GM23338 (cell line): ENCODE measurements at regions not wholly inside any gene's neighbourhood (a gene's known extent, or its start where the extent isn't known, plus 50 kb on each side); places are given as distances from the start of the nearest gene placed in this dataset.

Source experiments
- ATAC-seq: fragments of 200-7000 bp; cut with Tn5 transposase; 3 replicates; pipeline ENCODE4 v1.9.1; 2020
- DNase-seq: peaks from one replicate; pipeline ENCODE4 v3.0.0-alpha.2; 2015; ENCODE audit warnings: low spot score
- H2AFZ ChIP-seq: fragments of 200-600 bp; sonication (generic); 2 replicates; pipeline ENCODE4 v1.8.0; 2016; ENCODE audit warnings: antibody characterized with exemption, mild to moderate bottlenecking, moderate library complexity
- H3F3A ChIP-seq: fragments of 200-600 bp; sonication (generic); replicated peaks from 2 replicates; pipeline ENCODE4 v1.8.0; 2017; ENCODE audit warnings: antibody characterized with exemption, mixed run types, low read depth
- H3K27ac ChIP-seq: fragments of 200-600 bp; sonication (generic); 2 replicates; pipeline ENCODE4 v1.6.1; 2016; ENCODE audit warnings: low read depth
- H3K27me3 ChIP-seq: fragments of 200-600 bp; sonication (generic); 2 replicates; pipeline ENCODE4 v1.8.0; 2016; ENCODE audit warnings: mild to moderate bottlenecking, mixed run types, moderate library complexity; ENCODE audit not compliant: insufficient read depth
- H3K36me3 ChIP-seq: fragments of 200-600 bp; sonication (generic); 2 replicates; pipeline ENCODE4 v1.8.0; 2016; ENCODE audit warnings: mild to moderate bottlenecking; ENCODE audit not compliant: insufficient read depth
- H3K4me1 ChIP-seq: fragments of 200-600 bp; sonication (generic); 2 replicates; pipeline ENCODE4 v1.8.0; 2016; ENCODE audit warnings: mild to moderate bottlenecking, moderate library complexity; ENCODE audit not compliant: insufficient read depth
- H3K4me2 ChIP-seq: fragments of 200-600 bp; sonication (generic); 2 replicates; pipeline ENCODE4 v1.7.1; 2017; ENCODE audit warnings: mixed run types
- H3K4me3 ChIP-seq: fragments of 200-600 bp; sonication (generic); 2 replicates; pipeline ENCODE4 v1.6.1; 2016; ENCODE audit warnings: mixed run types
- H3K79me2 ChIP-seq: fragments of 200-600 bp; sonication (generic); replicated peaks from 2 replicates; pipeline ENCODE4 v1.8.0; 2017; ENCODE audit warnings: mild to moderate bottlenecking; ENCODE audit not compliant: insufficient read depth
- H3K9me2 ChIP-seq: fragments of 200-600 bp; sonication (generic); 2 replicates; pipeline ENCODE4 v1.8.0; 2017; ENCODE audit not compliant: insufficient read depth
- H4K20me1 ChIP-seq: fragments of 200-600 bp; sonication (generic); replicated peaks from 2 replicates; pipeline ENCODE4 v1.8.0; 2017; ENCODE audit warnings: mild to moderate bottlenecking; ENCODE audit not compliant: insufficient read depth
- H3K27ac Mint-ChIP-seq: 2 replicates; pipeline ENCODE4 v1.8.0; 2020; ENCODE audit warnings: inconsistent platforms, mild to moderate bottlenecking, moderate library complexity, mixed read lengths
- H3K27me3 Mint-ChIP-seq: 3 replicates; pipeline ENCODE4 v1.8.0; 2022; ENCODE audit warnings: low read depth, mild to moderate bottlenecking, moderate library complexity, mixed read lengths, inconsistent platforms; ENCODE audit not compliant: insufficient read depth, poor library complexity
- H3K36me3 Mint-ChIP-seq: 3 replicates; pipeline ENCODE4 v1.8.0; 2021; ENCODE audit warnings: low read depth, mild to moderate bottlenecking, inconsistent platforms, moderate library complexity, mixed read lengths
- H3K4me1 Mint-ChIP-seq: 3 replicates; pipeline ENCODE4 v1.8.0; 2020; ENCODE audit warnings: mild to moderate bottlenecking, inconsistent platforms, mixed read lengths
- H3K4me3 Mint-ChIP-seq: 3 replicates; pipeline ENCODE4 v1.8.0; 2021; ENCODE audit warnings: moderate library complexity, mild to moderate bottlenecking, inconsistent platforms, mixed read lengths
- H3K9me3 Mint-ChIP-seq: 3 replicates; pipeline ENCODE4 v1.8.0; 2020; ENCODE audit warnings: moderate library complexity, mild to moderate bottlenecking, inconsistent platforms, mixed read lengths
- CREB1 ChIP-seq: fragments of 250-450 bp; sonication (Bioruptor Pico); IDR thresholded peaks from 2 replicates; pipeline ENCODE4 v1.5.0; 2020; ENCODE audit warnings: low read depth, mild to moderate bottlenecking, moderate library complexity
- ETS1 ChIP-seq: IDR thresholded peaks from 2 replicates; pipeline ENCODE4 v1.6.1; 2016; ENCODE audit warnings: antibody characterized with exemption
- EZH2 ChIP-seq: fragments of 200-600 bp; sonication (generic); IDR thresholded peaks from one replicate; pipeline ENCODE4 v1.8.0; 2017; ENCODE audit warnings: antibody characterized with exemption, mild to moderate bottlenecking, low read depth; ENCODE audit not compliant: unreplicated experiment
- EZH2phosphoT487 ChIP-seq: fragments of 200-600 bp; sonication (generic); IDR thresholded peaks from one replicate; pipeline ENCODE4 v1.8.1; 2018; ENCODE audit warnings: antibody characterized with exemption; ENCODE audit not compliant: unreplicated experiment
- NANOG ChIP-seq: IDR thresholded peaks from 2 replicates; pipeline ENCODE4 v1.6.1; 2016; ENCODE audit warnings: antibody characterized with exemption, borderline replicate concordance
- POLR2AphosphoS5 ChIP-seq: IDR thresholded peaks from 2 replicates; pipeline ENCODE4 v1.6.1; 2016; ENCODE audit warnings: antibody characterized with exemption, low read depth
- STAT1 ChIP-seq: IDR thresholded peaks from one replicate; pipeline ENCODE4 v1.6.1; 2016; ENCODE audit warnings: antibody characterized with exemption; ENCODE audit not compliant: unreplicated experiment
- ZNF114 ChIP-seq: fragments of 250-450 bp; sonication (Bioruptor Pico); IDR thresholded peaks from 2 replicates; pipeline ENCODE4 v1.5.0; 2020; ENCODE audit warnings: mild to moderate bottlenecking, moderate library complexity
- ZNF331 ChIP-seq: fragments of 250-450 bp; sonication (Bioruptor Pico); IDR thresholded peaks from 2 replicates; pipeline ENCODE4 v1.5.0; 2020; ENCODE audit warnings: low read depth, mild to moderate bottlenecking, moderate library complexity
- TF ChIP-seq, protein P1 (sequence below): fragments of 250-450 bp; sonication (Bioruptor Pico); IDR thresholded peaks from 2 replicates; pipeline ENCODE4 v1.5.0; 2020; ENCODE audit warnings: mild to moderate bottlenecking, moderate library complexity
- TF ChIP-seq, protein P2 (sequence below): IDR thresholded peaks from one replicate; pipeline ENCODE4 v1.6.1; 2018; ENCODE audit warnings: antibody characterized with exemption; ENCODE audit not compliant: unreplicated experiment

GRCh38 chr14:94690486-94690885 is 78.3 kb downstream of the SERPINA3 start:
- no peak for DNase-seq

More at GRCh38 chr14:94690486-94690885, 78.3 kb downstream of the SERPINA3 start:
- H3K9me2 ChIP-seq = no peaks in the 10 kb centered on the region
- peaks cover 8% of the 10 kb centered on the region for H3K4me1 ChIP-seq
- no peak overlapping the region for H3K27ac ChIP-seq
- ATAC-seq = no peak
- Mint-ChIP-seq H3K27me3 (peaks cover 23% of the 10 kb centered on the region), H3K27ac (no peak overlapping the region), H3K9me3 (no peaks in the 10 kb centered on the region), H3K36me3 (no peaks in the 10 kb centered on the region), H3K4me1 (peaks cover 16% of the 10 kb centered on the region), H3K4me3 (no peak overlapping the region)
- H3K27me3 ChIP-seq = peaks cover 9% of the 10 kb centered on the region; the same call in 1 of the 2 replicates
- H3K79me2 ChIP-seq = no peaks in the 10 kb centered on the region
- no peak overlapping the region; the same call in 1 of the 2 replicates for H2AFZ ChIP-seq
- H4K20me1 ChIP-seq = no peaks in the 10 kb centered on the region
- H3K4me2 ChIP-seq = 0 out of 2 replicates have a peak overlapping the region, but pooled peaks have one; percentile 69
- H3K4me3 ChIP-seq = no peak overlapping the region
- no peak for TF ChIP-seq STAT1
- no peak for TF ChIP-seq ZNF331 (CRISPR knock-in tag)
- no peak for TF ChIP-seq EZH2
- TF ChIP-seq, protein P1, sequence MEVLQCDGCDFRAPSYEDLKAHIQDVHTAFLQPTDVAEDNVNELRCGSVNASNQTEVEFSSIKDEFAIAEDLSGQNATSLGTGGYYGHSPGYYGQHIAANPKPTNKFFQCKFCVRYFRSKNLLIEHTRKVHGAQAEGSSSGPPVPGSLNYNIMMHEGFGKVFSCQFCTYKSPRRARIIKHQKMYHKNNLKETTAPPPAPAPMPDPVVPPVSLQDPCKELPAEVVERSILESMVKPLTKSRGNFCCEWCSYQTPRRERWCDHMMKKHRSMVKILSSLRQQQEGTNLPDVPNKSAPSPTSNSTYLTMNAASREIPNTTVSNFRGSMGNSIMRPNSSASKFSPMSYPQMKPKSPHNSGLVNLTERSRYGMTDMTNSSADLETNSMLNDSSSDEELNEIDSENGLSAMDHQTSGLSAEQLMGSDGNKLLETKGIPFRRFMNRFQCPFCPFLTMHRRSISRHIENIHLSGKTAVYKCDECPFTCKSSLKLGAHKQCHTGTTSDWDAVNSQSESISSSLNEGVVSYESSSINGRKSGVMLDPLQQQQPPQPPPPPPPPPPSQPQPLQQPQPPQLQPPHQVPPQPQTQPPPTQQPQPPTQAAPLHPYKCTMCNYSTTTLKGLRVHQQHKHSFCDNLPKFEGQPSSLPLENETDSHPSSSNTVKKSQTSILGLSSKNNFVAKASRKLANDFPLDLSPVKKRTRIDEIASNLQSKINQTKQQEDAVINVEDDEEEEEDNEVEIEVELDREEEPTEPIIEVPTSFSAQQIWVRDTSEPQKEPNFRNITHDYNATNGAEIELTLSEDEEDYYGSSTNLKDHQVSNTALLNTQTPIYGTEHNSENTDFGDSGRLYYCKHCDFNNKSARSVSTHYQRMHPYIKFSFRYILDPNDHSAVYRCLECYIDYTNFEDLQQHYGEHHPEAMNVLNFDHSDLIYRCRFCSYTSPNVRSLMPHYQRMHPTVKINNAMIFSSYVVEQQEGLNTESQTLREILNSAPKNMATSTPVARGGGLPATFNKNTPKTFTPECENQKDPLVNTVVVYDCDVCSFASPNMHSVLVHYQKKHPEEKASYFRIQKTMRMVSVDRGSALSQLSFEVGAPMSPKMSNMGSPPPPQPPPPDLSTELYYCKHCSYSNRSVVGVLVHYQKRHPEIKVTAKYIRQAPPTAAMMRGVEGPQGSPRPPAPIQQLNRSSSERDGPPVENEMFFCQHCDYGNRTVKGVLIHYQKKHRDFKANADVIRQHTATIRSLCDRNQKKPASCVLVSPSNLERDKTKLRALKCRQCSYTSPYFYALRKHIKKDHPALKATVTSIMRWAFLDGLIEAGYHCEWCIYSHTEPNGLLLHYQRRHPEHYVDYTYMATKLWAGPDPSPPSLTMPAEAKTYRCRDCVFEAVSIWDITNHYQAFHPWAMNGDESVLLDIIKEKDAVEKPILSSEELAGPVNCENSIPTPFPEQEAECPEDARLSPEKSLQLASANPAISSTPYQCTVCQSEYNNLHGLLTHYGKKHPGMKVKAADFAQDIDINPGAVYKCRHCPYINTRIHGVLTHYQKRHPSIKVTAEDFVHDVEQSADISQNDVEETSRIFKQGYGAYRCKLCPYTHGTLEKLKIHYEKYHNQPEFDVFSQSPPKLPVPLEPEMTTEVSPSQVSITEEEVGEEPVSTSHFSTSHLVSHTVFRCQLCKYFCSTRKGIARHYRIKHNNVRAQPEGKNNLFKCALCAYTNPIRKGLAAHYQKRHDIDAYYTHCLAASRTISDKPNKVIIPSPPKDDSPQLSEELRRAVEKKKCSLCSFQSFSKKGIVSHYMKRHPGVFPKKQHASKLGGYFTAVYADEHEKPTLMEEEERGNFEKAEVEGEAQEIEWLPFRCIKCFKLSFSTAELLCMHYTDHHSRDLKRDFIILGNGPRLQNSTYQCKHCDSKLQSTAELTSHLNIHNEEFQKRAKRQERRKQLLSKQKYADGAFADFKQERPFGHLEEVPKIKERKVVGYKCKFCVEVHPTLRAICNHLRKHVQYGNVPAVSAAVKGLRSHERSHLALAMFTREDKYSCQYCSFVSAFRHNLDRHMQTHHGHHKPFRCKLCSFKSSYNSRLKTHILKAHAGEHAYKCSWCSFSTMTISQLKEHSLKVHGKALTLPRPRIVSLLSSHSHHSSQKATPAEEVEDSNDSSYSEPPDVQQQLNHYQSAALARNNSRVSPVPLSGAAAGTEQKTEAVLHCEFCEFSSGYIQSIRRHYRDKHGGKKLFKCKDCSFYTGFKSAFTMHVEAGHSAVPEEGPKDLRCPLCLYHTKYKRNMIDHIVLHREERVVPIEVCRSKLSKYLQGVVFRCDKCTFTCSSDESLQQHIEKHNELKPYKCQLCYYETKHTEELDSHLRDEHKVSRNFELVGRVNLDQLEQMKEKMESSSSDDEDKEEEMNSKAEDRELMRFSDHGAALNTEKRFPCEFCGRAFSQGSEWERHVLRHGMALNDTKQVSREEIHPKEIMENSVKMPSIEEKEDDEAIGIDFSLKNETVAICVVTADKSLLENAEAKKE (CRISPR knock-in tag) = no peak
- no peak for TF ChIP-seq NANOG
- no peak for TF ChIP-seq CREB1 (CRISPR knock-in tag)
- TF ChIP-seq, protein P2, sequence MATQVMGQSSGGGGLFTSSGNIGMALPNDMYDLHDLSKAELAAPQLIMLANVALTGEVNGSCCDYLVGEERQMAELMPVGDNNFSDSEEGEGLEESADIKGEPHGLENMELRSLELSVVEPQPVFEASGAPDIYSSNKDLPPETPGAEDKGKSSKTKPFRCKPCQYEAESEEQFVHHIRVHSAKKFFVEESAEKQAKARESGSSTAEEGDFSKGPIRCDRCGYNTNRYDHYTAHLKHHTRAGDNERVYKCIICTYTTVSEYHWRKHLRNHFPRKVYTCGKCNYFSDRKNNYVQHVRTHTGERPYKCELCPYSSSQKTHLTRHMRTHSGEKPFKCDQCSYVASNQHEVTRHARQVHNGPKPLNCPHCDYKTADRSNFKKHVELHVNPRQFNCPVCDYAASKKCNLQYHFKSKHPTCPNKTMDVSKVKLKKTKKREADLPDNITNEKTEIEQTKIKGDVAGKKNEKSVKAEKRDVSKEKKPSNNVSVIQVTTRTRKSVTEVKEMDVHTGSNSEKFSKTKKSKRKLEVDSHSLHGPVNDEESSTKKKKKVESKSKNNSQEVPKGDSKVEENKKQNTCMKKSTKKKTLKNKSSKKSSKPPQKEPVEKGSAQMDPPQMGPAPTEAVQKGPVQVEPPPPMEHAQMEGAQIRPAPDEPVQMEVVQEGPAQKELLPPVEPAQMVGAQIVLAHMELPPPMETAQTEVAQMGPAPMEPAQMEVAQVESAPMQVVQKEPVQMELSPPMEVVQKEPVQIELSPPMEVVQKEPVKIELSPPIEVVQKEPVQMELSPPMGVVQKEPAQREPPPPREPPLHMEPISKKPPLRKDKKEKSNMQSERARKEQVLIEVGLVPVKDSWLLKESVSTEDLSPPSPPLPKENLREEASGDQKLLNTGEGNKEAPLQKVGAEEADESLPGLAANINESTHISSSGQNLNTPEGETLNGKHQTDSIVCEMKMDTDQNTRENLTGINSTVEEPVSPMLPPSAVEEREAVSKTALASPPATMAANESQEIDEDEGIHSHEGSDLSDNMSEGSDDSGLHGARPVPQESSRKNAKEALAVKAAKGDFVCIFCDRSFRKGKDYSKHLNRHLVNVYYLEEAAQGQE = no peak
- no peak for TF ChIP-seq ZNF114 (CRISPR knock-in tag)
- TF ChIP-seq ETS1 = no peak
- TF ChIP-seq POLR2AphosphoS5 = no peak
- TF ChIP-seq EZH2phosphoT487 = no peak
- H3K36me3 ChIP-seq = no peaks in the 10 kb centered on the region
- no peaks in the 10 kb centered on the region for H3F3A ChIP-seq
